ENCODE measurements at regions not wholly inside any gene's neighbourhood (a gene's known extent, or its start where the extent isn't known, plus 50 kb on each side); places are given as distances from the start of the nearest gene placed in this dataset.

DNA sequence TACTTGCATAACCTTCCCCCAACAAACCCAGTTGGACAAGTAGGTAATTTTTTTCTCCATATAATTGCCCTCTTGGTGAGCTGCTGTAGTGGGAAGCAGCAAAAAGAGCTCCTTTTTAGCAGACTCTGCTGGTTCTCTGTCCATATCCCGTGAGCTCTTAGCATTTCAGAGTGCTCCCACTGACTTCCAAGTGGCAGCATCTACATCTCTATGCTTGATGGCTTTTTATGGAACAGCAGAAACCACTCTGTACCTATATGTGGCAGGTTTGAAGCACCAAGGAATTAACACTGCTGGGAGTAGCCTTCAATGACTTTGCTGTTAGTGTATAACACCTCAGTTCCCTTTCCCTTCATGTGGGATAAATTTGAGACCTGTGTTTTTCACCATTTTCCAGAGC lies 168.4 kb upstream of the NHS start:
- no peak for DNase-seq (ENCODE audit: low read depth)
- H3K4me3 ChIP-seq (ENCODE audit: low read depth, low read length) = no peak overlapping the region
- TF ChIP-seq, protein P1, sequence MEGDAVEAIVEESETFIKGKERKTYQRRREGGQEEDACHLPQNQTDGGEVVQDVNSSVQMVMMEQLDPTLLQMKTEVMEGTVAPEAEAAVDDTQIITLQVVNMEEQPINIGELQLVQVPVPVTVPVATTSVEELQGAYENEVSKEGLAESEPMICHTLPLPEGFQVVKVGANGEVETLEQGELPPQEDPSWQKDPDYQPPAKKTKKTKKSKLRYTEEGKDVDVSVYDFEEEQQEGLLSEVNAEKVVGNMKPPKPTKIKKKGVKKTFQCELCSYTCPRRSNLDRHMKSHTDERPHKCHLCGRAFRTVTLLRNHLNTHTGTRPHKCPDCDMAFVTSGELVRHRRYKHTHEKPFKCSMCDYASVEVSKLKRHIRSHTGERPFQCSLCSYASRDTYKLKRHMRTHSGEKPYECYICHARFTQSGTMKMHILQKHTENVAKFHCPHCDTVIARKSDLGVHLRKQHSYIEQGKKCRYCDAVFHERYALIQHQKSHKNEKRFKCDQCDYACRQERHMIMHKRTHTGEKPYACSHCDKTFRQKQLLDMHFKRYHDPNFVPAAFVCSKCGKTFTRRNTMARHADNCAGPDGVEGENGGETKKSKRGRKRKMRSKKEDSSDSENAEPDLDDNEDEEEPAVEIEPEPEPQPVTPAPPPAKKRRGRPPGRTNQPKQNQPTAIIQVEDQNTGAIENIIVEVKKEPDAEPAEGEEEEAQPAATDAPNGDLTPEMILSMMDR (conservative IDR thresholded peaks at IDR 0.05; ENCODE audit: low read depth, low read length) = no peak

DNA sequence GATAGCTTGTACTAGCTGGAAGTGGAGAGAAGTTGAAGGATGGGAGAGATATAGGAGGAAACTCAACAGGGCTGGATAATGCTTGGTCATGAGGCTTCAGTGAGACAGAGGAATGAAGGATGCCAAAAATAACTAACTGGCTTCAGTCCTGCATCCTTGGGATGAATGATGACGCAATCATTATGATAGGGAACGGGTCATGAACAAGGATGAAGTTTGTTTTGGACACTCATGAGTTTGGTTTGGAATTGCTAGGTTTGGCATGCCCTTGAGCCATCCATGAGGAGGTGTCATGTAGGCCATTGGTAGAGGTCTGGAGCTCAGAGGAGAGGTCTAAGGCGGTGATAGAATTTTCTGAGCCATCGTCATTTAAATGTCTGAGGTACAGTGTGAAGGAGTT lies 160.0 kb upstream of the NHS start:
- no peak for DNase-seq (ENCODE audit: low read depth)

DNA sequence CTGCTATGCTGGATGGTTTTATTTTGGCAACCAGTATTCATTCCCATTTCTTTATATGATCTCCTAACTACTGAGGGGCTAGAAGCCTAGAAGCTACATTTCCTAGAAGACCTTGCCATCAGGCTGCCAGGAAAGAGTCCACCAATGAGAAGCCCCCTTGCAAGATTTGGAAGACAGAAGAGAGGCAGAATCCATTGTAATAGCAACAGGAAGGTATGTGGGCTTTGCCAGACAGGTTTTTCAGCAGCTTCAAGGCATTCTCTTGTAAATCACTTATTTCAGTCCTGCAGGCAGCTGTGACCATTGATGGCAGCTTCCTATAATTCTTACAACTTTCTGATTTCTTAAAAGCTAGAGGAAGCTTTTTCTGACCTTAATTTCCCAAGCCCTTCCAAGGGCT lies 148.3 kb upstream of the NHS start:
- DNase-seq (ENCODE audit: low read depth) = no peak
- TF ChIP-seq, protein P1 (conservative IDR thresholded peaks at IDR 0.05; ENCODE audit: low read depth, low read length) = no peak
- no peak overlapping the region for H3K4me3 ChIP-seq (ENCODE audit: low read depth, low read length)

More for the DNA sequence above, 160.0 kb upstream of the NHS start:
- TF ChIP-seq, protein P1 (conservative IDR thresholded peaks at IDR 0.05; ENCODE audit: low read depth, low read length) = no peak
- no peak overlapping the region for H3K4me3 ChIP-seq (ENCODE audit: low read depth, low read length)

DNA sequence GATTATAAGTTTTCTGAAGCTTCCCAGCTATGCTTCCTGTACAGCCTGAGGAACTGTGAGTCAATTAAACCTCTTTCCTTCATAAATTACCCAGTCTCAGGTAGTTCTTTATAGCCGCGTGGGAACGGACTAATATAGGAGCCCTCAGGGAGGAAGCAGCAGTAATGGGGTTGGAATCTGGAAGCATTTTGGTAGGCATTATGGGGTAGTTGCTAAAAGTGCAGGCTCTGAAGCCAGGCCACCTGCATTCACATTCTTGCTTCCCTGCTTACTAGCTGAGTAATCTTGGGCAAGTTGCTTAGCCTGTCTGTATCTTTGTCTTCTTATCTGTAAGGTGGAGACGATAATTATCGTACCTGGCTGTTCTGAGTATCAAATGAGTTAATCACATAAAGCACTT lies 137.9 kb upstream of the NHS start:
- no peak for DNase-seq (ENCODE audit: low read depth)
- no peak overlapping the region for H3K4me3 ChIP-seq (ENCODE audit: low read depth, low read length)
- TF ChIP-seq, protein P1 (conservative IDR thresholded peaks at IDR 0.05; ENCODE audit: low read depth, low read length) = no peak

DNA sequence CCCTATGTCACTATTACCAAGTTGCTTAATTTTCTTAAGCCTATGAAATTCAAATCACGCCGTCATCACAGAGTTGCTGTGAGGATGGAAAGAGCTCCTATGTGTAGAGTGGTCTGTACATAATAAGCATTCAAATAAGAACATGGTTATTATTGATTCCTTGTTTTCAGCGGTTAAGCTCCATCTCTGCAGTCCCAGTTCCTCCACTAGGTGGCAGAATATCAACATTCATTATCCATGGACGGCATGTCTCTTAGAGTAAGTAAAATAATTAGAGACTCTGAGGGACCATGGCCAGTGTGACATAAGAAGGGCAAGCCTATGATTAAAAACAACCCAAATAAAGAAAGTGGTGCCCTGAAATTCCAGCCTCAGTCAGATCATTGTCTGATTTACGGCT lies 132.5 kb upstream of the NHS start:
- DNase-seq (ENCODE audit: low read depth) = peak; percentile 67
- TF ChIP-seq, protein P1 (conservative IDR thresholded peaks at IDR 0.05; ENCODE audit: low read depth, low read length) = peak; percentile 68
- no peak overlapping the region for H3K4me3 ChIP-seq (ENCODE audit: low read depth, low read length)

DNA sequence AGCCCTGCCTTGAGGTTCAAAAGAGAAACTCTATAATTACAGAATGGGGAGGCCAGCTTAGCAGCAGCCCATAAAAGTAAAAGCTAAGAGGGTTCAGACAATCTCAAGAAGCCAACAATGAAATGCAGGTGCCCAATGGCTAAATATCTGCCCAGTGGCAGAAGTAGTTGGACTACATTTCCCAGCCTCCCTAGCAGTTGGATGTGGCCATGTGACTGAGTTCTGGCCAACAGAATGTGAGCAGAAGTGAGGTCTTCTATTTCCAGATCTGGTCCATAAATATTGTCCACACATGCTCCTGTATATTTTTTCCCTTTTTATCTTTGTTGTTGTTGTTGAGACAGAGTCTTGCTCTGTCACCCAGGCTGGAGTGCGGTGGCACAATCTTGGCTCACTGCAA lies 127.9 kb upstream of the NHS start:
- H3K4me3 ChIP-seq (ENCODE audit: low read depth, low read length) = no peak overlapping the region
- DNase-seq (ENCODE audit: low read depth) = peak; percentile 4
- TF ChIP-seq, protein P1 (conservative IDR thresholded peaks at IDR 0.05; ENCODE audit: low read depth, low read length) = no peak

DNA sequence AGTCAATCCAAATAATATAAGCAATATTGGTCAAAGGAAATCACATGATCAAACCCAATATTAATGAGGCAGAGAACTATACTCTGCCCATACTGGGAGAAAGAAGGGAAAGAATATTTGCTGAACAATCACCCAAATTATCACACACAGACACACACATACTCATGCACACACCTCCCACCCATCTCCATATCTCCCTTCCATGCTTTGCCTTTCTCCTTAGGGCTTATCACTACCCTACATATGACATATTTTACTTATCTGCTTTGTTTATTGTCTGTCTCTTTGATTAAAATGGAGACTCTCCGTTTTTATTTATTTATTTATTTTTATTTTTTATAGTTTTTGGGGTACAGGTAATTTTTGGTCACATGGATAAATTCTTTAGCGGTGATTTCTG lies 112.9 kb upstream of the NHS start:
- TF ChIP-seq, protein P1 (conservative IDR thresholded peaks at IDR 0.05; ENCODE audit: low read depth, low read length) = no peak
- no peak overlapping the region for H3K4me3 ChIP-seq (ENCODE audit: low read depth, low read length)
- no peak for DNase-seq (ENCODE audit: low read depth)

Measured in choroid plexus epithelial cell (primary cell).